GM21717 (cell line): ENCODE measurements at regions not wholly inside any gene's neighbourhood (a gene's known extent, or its start where the extent isn't known, plus 50 kb on each side); places are given as distances from the start of the nearest gene placed in this dataset.

Source experiments
- ATAC-seq: cut with Tn5 transposase; IDR thresholded peaks from one replicate; pipeline ENCODE4 v1.9.1; 2021; ENCODE audit warnings: mild to moderate bottlenecking, moderate library complexity; ENCODE audit not compliant: unreplicated experiment

- ATAC-seq: peak; percentile 88
Measured at GRCh38 chr2:64767670-64768468, 114.2 kb upstream of the SERTAD2 start.

GRCh38 chr2:64768491-64769005 is 114.8 kb upstream of the SERTAD2 start:
- ATAC-seq: no peak

GRCh38 chr2:64769392-64770044 is 115.8 kb upstream of the SERTAD2 start:
- no peak for ATAC-seq

- ATAC-seq: no peak
Measured at GRCh38 chr2:64770137-64770780, 116.5 kb upstream of the SERTAD2 start.

GRCh38 chr2:64770781-64771334 is 117.1 kb upstream of the SERTAD2 start:
- ATAC-seq: no peak

- ATAC-seq: no peak
Measured at GRCh38 chr2:64771737-64772136, 118.0 kb upstream of the SERTAD2 start.

- no peak for ATAC-seq
Measured at GRCh38 chr2:64773461-64774118, 119.9 kb upstream of the SERTAD2 start.

- ATAC-seq: no peak
Measured at GRCh38 chr2:64777841-64778240, 124.1 kb upstream of the SERTAD2 start.

- ATAC-seq: no peak
Measured at GRCh38 chr2:64779117-64779690, 125.5 kb upstream of the SERTAD2 start.

GRCh38 chr2:64780041-64780440 is 126.3 kb upstream of the SERTAD2 start:
- no peak for ATAC-seq

GRCh38 chr2:64781711-64782390 is 128.1 kb upstream of the SERTAD2 start:
- no peak for ATAC-seq

GRCh38 chr2:64784168-64785061 is 130.7 kb upstream of the SERTAD2 start:
- ATAC-seq: no peak

GRCh38 chr2:64785245-64785644 is 131.5 kb upstream of the SERTAD2 start:
- no peak for ATAC-seq

- ATAC-seq: no peak
Measured at GRCh38 chr2:64786343-64787018, 132.8 kb upstream of the SERTAD2 start.

GRCh38 chr2:64787019-64787365 is 133.3 kb upstream of the SERTAD2 start:
- ATAC-seq: no peak

- ATAC-seq: no peak
Measured at GRCh38 chr2:64787698-64788097, 134.0 kb upstream of the SERTAD2 start.

GRCh38 chr2:64789466-64790320 is 136.0 kb upstream of the SERTAD2 start:
- no peak for ATAC-seq

- ATAC-seq: no peak
Measured at GRCh38 chr2:64792300-64792699, 138.6 kb upstream of the SERTAD2 start.
